ENCODE measurements at regions not wholly inside any gene's neighbourhood (a gene's known extent, or its start where the extent isn't known, plus 50 kb on each side); places are given as distances from the start of the nearest gene placed in this dataset.
"Not testable (repeated sequence)": the region's sequence is repeated elsewhere in the genome, so short reads cannot be mapped to it uniquely, and the experiment has no call there.

DNA sequence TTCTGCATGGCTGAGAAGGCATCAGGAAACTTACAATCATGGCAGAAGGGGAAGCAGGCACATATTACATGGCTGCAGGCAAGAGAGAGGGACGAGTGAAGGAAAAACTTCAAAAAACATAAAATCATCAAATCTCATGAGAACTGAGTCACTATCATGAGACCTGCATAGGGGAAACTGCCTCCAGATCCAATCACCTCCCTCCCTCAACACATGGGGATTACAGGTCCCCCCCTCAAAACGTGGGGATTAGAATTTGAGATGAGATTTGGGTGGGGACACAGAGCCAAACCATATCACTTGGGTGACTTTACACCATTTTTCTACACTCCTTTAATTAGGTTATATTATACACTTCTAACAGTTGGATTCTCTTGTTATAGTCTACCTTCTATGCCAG lies 490.7 kb upstream of the KCND2 start:
- no peak for DNase-seq (ENCODE audit: low spot score)
- intact Hi-C loops (cut with DNase I) = loop anchor here in 1 of 2 donors (5.0 kb wide), 1 partner anchor 565 kb away; no protein-coding TSS in a partner anchor

DNA sequence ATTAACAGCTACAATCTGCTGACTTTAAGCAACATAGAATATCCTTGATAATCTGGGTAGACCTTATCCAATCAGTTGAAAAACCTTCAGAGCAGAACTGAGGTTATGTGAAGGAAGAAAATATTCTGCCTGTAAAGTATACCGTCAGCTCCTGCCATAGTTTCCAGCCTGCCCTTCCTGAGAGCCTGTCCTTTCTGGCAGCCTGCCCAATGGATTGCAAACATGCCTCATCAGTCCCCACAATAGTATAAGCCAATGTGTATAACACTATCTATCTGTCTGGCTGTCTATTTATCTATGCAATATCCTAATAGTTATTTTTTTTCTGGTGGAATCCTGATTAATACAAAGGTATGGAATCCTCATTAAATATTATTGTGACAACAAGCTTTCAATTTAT lies 489.2 kb upstream of the KCND2 start:
- intact Hi-C loops (cut with DNase I) = loop anchor here in 1 of 2 donors (5.0 kb wide), 1 partner anchor 564 kb away; no protein-coding TSS in a partner anchor
- DNase-seq (ENCODE audit: low spot score) = peak; percentile 40

DNA sequence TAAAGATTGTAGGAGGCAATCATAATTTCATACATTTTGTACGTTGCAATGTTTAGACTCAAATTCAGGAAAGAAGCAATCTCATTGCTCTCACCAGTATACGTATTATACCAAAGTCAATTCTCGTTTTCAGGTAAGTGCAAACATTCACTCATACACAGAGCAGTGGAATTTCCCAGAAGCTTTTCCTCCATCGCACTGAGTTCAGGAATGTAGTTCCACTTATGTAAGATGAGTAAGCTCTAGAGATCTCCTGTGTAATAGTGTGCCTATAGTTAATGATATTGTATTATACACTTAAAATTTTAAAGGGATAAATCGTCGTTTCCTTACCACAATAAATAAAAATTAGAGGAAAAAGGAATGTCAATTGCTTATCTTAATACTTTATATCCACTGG lies 470.8 kb upstream of the KCND2 start:
- no peak for DNase-seq (ENCODE audit: low spot score)
- intact Hi-C loops (cut with DNase I) = no loop called here

DNA sequence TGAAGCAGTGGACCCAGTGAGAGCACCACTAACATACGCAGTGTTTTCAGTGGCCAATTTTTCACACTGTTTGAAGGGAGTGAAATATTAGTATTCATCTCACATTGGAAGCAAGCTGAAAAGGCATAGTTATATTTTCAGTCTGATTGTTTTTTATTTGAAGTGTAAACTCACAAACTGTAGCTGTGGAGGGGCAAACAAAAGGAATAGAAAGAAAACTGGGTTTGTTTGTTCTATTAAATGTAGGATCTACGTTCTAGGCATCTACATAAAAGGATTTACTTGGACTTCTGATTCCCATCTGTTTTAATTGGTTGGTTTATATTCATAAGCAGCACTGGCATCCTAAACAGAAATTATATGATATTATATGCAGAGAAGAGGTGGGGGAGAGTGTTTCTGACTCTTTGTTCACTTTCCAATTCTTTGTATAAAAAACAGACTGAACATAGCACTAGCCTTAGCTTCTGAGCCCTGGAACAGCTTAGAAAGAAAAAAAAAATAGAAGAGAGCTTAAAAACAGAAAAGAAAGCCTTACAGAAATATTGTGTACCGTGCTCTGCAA lies 447.8 kb upstream of the KCND2 start:
- no peak for DNase-seq (ENCODE audit: low spot score)
- intact Hi-C loops (cut with DNase I) = no loop called here

DNA sequence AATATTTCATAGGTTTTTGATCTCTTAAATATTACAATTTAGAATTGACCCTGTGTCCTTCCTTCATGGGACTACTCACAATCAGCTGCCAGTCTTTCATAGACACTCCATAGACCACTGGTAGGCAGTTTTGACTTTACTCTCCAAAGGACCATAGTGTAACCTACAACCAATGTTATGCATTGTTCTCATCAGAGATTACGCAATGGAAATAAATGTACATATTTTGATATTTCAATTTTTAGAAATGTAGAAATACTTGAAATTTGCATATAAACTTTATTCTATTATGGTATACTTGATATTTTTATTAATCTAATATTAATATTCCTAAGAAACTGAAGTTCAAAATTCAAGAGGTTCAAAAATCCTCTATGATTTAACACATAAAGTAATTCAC lies 446.4 kb upstream of the KCND2 start:
- intact Hi-C loops (cut with DNase I) = no loop called here
- no peak for DNase-seq (ENCODE audit: low spot score)

DNA sequence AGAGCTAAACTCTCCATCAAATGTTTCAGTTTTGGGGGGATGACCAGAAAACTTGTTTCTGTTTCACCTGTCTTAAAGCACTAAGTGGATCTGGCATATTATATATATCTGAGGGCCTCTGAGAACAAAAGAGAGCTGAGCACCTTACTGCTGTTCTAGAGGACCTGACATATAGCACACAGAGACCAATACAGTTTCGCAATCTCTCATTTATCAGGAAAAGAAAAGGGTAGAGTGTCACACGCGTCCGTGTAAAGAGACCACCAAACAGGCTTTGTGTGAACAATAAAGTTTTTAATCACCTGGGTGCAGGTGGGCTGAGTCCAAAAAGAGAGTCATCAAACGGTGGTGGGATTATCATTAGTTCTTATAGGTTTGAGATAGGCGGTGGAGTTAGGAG lies 434.5 kb upstream of the KCND2 start:
- no peak for DNase-seq (ENCODE audit: low spot score)
- intact Hi-C loops (cut with DNase I) = no loop called here

- intact Hi-C loops (cut with DNase I) = no loop called here
Measured at GRCh38 chr7:119842337-119842736, 430.6 kb upstream of the KCND2 start.

GRCh38 chr7:119842786-119843185 lies 430.2 kb upstream of the KCND2 start:
- DNase-seq (ENCODE audit: low spot score) = no peak
- intact Hi-C loops (cut with DNase I) = no loop called here

More at GRCh38 chr7:119842337-119842736, 430.6 kb upstream of the KCND2 start:
- no peak for DNase-seq (ENCODE audit: low spot score)

GRCh38 chr7:119861385-119861784 lies 411.6 kb upstream of the KCND2 start:
- DNase-seq (ENCODE audit: low spot score) = no peak
- intact Hi-C loops (cut with DNase I) = no loop called here

GRCh38 chr7:119868387-119868786 lies 404.6 kb upstream of the KCND2 start:
- DNase-seq (ENCODE audit: low spot score) = no peak
- intact Hi-C loops (cut with DNase I) = no loop called here

- intact Hi-C loops (cut with DNase I) = no loop called here
- no peak for DNase-seq (ENCODE audit: low spot score)
Measured at GRCh38 chr7:119879835-119880234, 393.1 kb upstream of the KCND2 start.

- no peak for DNase-seq (ENCODE audit: low spot score)
- intact Hi-C loops (cut with DNase I) = no loop called here
Measured at GRCh38 chr7:119886007-119886406, 387.0 kb upstream of the KCND2 start.

- intact Hi-C loops (cut with DNase I); DNase-seq (ENCODE audit: low spot score): not testable (repeated sequence)
Measured at GRCh38 chr7:119886525-119886924, 386.4 kb upstream of the KCND2 start.

- intact Hi-C loops (cut with DNase I) = no loop called here
- no peak for DNase-seq (ENCODE audit: low spot score)
Measured at GRCh38 chr7:119888251-119888650, 384.7 kb upstream of the KCND2 start.

GRCh38 chr7:119890631-119891030 lies 382.3 kb upstream of the KCND2 start:
- intact Hi-C loops (cut with DNase I) = no loop called here
- DNase-seq (ENCODE audit: low spot score) = no peak

DNA sequence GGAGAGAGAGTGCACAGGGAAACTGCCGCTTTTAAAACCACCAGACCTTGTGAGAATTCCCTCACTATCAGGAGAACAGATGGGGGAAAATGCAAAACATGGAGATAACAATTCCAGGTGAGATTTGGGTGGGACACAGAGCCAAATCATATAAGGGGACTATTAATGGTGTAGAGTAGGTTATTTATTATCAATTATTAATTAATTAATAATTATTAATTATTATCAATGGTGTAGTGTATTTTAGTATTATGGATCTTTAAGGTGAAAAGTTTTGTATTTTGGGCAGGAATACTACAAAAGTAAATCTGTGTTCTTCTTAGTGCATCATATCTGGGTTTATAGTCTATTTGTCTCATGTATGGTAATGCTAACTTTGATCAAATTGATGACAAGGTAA lies 377.7 kb upstream of the KCND2 start:
- intact Hi-C loops (cut with DNase I) = no loop called here
- no peak for DNase-seq (ENCODE audit: low spot score)

DNA sequence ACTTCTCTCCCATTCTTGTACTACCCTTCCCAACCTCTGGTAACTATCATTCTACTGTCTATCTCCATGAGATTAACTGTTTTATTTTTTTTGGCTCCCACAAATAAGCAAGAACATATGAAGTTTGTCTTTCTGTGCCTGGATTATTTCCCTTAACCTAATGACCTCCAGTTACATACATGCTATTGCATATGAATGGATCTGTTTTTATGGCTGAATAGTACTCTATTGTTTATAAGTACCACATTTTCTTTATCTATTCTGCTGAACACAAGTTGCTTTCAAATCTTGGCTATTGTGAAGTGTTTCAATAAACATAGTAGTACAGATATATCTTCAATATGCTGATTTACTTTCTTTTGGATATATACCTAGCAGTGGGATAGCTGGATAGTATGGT lies 376.6 kb upstream of the KCND2 start:
- intact Hi-C loops (cut with DNase I) = no loop called here
- DNase-seq (ENCODE audit: low spot score) = no peak

DNA sequence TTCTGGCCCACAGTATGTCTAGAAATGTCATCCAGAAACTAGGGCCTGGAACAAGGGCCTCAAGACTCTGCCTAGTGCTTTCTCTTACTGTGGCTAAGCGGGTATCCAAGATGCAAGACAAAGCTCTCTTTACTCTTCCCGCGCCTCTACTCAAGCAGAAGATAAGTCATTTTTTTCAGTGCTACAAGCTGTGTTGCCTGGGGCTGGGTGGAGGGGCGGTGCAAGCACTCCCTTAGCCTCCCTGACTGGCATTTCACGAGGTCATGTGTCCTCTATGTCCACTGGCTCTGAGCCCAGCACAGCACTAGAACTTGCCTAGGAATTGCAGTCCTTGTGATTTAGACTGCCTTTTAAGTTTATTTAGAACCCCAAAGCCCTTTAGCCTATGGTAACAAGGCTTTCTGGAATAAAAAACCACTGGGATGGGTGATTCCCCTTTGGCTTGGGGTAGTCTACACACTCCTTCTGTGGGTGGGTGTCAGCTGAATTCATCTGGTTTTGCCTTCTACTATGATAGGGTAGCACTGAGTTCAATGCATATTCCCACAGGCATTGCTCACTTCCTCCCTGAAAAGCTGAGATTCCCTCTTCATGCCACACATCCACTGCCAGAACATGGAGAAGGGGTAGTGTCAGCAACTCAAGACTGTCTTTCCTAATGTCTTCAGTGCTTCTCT lies 371.8 kb upstream of the KCND2 start:
- intact Hi-C loops (cut with DNase I) = no loop called here

DNA sequence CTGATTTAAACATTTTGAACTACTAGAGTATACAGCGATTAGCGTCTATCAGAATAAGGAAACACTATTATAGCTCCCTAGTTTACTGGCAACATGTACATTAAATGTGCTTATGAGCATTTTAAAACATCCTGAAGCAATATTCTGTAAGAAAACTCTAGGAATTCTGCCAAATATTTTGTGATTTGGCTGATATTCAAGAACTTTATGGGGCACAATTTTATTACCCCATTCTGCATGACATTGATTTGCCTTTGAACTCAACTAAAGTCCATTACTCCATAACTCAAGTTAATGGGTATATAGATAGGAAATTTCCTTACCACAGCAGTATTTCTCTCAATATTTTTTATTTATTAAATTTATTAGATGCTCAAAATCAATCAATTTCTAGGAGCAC lies 369.9 kb upstream of the KCND2 start:
- intact Hi-C loops (cut with DNase I) = no loop called here
- DNase-seq (ENCODE audit: low spot score) = no peak

More for the DNA sequence above, 371.8 kb upstream of the KCND2 start:
- no peak for DNase-seq (ENCODE audit: low spot score)

GRCh38 chr7:119905495-119905894 lies 367.5 kb upstream of the KCND2 start:
- DNase-seq (ENCODE audit: low spot score) = no peak
- intact Hi-C loops (cut with DNase I) = no loop called here

- no peak for DNase-seq (ENCODE audit: low spot score)
- intact Hi-C loops (cut with DNase I) = no loop called here
Measured at GRCh38 chr7:119908948-119909347, 364.0 kb upstream of the KCND2 start.
